ENCODE measurements at regions not wholly inside any gene's neighbourhood (a gene's known extent, or its start where the extent isn't known, plus 50 kb on each side); places are given as distances from the start of the nearest gene placed in this dataset.
"Not testable (repeated sequence)": the region's sequence is repeated elsewhere in the genome, so short reads cannot be mapped to it uniquely, and the experiment has no call there.

DNA sequence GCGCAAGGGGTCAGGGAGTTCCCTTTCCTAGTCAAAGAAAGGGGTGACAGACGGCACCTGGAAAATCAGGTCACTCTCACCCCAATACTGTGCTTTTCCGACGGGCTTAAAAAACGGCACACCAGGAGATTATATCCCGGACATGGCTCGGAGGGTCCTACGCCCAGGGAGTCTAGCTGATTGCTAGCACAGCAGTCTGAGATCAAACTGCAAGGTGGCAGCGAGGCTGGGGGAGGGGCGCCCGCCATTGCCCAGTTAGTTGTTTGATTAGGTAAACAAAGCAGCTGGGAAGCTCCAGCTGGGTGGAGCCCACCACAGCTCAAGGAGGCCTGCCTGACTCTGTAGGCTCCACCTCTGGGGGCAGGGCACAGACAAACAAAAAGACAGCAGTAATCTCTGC is 51.7 kb upstream of the LHFPL3 start:
- TF ChIP-seq CTCF, EP300, POLR2AphosphoS5, POLR2A (IDR thresholded peaks at IDR 0.05): not testable (repeated sequence)

Measured in stomach (tissue), 4 donors.